GM18511 (cell line): ENCODE measurements at regions not wholly inside any gene's neighbourhood (a gene's known extent, or its start where the extent isn't known, plus 50 kb on each side); places are given as distances from the start of the nearest gene placed in this dataset.
"Not testable (repeated sequence)": the region's sequence is repeated elsewhere in the genome, so short reads cannot be mapped to it uniquely, and the experiment has no call there.

Source experiments
- ATAC-seq: cut with Tn5 transposase; IDR thresholded peaks from one replicate; pipeline ENCODE4 v1.9.1; 2021; ENCODE audit warnings: mild to moderate bottlenecking, moderate library complexity; ENCODE audit not compliant: unreplicated experiment

- no peak for ATAC-seq
These were observed 330.9 kb upstream of the C2CD4B start for GRCh38 chr15:62495670-62496614.

GRCh38 chr15:62497356-62497755 is 332.3 kb upstream of the C2CD4B start:
- ATAC-seq: no peak

GRCh38 chr15:62498278-62498677 is 333.2 kb upstream of the C2CD4B start:
- ATAC-seq: no peak

GRCh38 chr15:62498712-62499111 is 333.6 kb upstream of the C2CD4B start:
- ATAC-seq: no peak

GRCh38 chr15:62500325-62500724 is 335.2 kb upstream of the C2CD4B start:
- no peak for ATAC-seq

GRCh38 chr15:62502451-62502850 is 337.4 kb upstream of the C2CD4B start:
- ATAC-seq: no peak

GRCh38 chr15:62503451-62503850 is 338.4 kb upstream of the C2CD4B start:
- ATAC-seq: no peak

GRCh38 chr15:62505762-62506161 is 340.7 kb upstream of the C2CD4B start:
- no peak for ATAC-seq

- no peak for ATAC-seq
These were observed 341.2 kb upstream of the C2CD4B start for GRCh38 chr15:62506217-62506805.

GRCh38 chr15:62509395-62509958 is 344.4 kb upstream of the C2CD4B start:
- ATAC-seq: no peak

- no peak for ATAC-seq
These were observed 345.7 kb upstream of the C2CD4B start for GRCh38 chr15:62510791-62511190.

- no peak for ATAC-seq
These were observed 347.8 kb upstream of the C2CD4B start for GRCh38 chr15:62512904-62513303.

- ATAC-seq: no peak
These were observed 348.8 kb upstream of the C2CD4B start for GRCh38 chr15:62513893-62514292.

GRCh38 chr15:62515696-62516395 is 350.8 kb upstream of the C2CD4B start:
- no peak for ATAC-seq

GRCh38 chr15:62517541-62517940 is 352.5 kb upstream of the C2CD4B start:
- ATAC-seq: no peak

- ATAC-seq: not testable (repeated sequence)
These were observed 353.6 kb upstream of the C2CD4B start for GRCh38 chr15:62518666-62519065.

GRCh38 chr15:62519900-62520299 is 354.8 kb upstream of the C2CD4B start:
- ATAC-seq: no peak

GRCh38 chr15:62520887-62521286 is 355.8 kb upstream of the C2CD4B start:
- no peak for ATAC-seq

- ATAC-seq: no peak
These were observed 356.3 kb upstream of the C2CD4B start for GRCh38 chr15:62521396-62521795.

GRCh38 chr15:62524848-62525247 is 359.8 kb upstream of the C2CD4B start:
- no peak for ATAC-seq

GRCh38 chr15:62527387-62527786 is 362.3 kb upstream of the C2CD4B start:
- ATAC-seq: no peak
